Left lung (tissue), 4 donors: ENCODE measurements at regions not wholly inside any gene's neighbourhood (a gene's known extent, or its start where the extent isn't known, plus 50 kb on each side); places are given as distances from the start of the nearest gene placed in this dataset.

Experiments
- ATAC-seq: fragments of 200-7000 bp; cut with Tn5 transposase; one replicate; pipeline ENCODE4 v1.9.1; 2020; ENCODE audit warnings: moderate library complexity
- DNase-seq, 4 donors: peaks; one replicate each; pipeline ENCODE4 v3.0.0-alpha.2; 2013 to 2020
- H3K27ac ChIP-seq, 2 donors: fragments of 200-600 bp; sonication (generic) in 1 of 2; one replicate each; pipeline versions ENCODE4 v1.5.0 to v1.8.0; 2020 to 2021
- H3K27me3 ChIP-seq, 2 donors: fragments of 200-600 bp; sonication (generic) in 1 of 2; one replicate each; pipeline versions ENCODE4 v1.5.0 to v1.8.0; 2020 to 2021
- H3K36me3 ChIP-seq, 2 donors: fragments of 200-600 bp; sonication (generic) in 1 of 2; one replicate each; pipeline versions ENCODE4 v1.5.0 to v1.8.0; 2020 to 2021
- H3K4me1 ChIP-seq, 2 donors: fragments of 200-600 bp; one replicate each; pipeline ENCODE4 v1.8.0; 2021
- H3K4me3 ChIP-seq, 2 donors: fragments of 200-600 bp; sonication (generic) in 1 of 2; one replicate each; pipeline versions ENCODE4 v1.5.0 to v1.8.0; 2020 to 2021; ENCODE audit warnings: mild to moderate bottlenecking in 1 of 2
- H3K9me3 ChIP-seq, 2 donors: fragments of 200-600 bp; sonication (generic) in 1 of 2; one replicate each; pipeline versions ENCODE4 v1.5.0 to v1.8.0; 2020 to 2021
- intact Hi-C, 2 donors: fragments of 100-400 bp; cut with DNase I; formaldehyde crosslinking; loops; one replicate each; pipeline versions ENCODE4 v1.11.2 to v1.14.2; 2022
- TF ChIP-seq, protein P1 (sequence below), 2 donors: fragments of 200-600 bp; sonication (generic) in 1 of 2; IDR thresholded peaks; one replicate each; pipeline versions ENCODE4 v1.5.0 to v1.8.0; 2021; ENCODE audit warnings: antibody characterized with exemption in 2 of 2
- donor health status: DM: no; HTN: yes; CAD: no.
- donor health status: DM: no; HTN: no; CAD: no.

DNA sequence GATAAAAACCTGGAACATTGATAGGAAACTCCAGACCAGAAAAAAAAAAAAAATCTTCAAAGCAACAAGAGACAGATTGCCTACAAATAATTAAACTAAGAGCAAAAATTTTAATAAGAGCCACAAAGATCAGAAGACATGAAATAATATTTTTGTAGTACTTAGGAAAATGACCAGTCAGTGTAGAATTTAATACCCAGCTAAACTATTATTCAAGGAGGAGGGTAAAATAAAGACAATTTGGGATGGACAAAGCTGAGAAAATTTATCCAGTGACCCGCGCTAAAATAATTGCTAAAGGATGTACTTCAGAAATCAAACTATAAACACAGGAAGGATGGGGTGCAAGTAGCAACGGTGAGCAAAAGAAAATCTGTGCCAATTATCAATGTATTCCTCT, 133.2 kb downstream of the AQP9 start:
- H3K4me1 ChIP-seq: peaks cover 0 to 6% of the 10 kb centered on the region in 2 donors
- ATAC-seq (no peak), DNase-seq (no peak)
- H3K9me3 ChIP-seq: peaks cover 0 to 12% of the 10 kb centered on the region in 2 donors
- no peak overlapping the region for H3K27ac ChIP-seq
- intact Hi-C loops: no loop called here
- no peaks in the 10 kb centered on the region for H3K27me3 ChIP-seq
- H3K36me3 ChIP-seq: no peaks in the 10 kb centered on the region
- no peak overlapping the region for H3K4me3 ChIP-seq
- TF ChIP-seq, protein P1, sequence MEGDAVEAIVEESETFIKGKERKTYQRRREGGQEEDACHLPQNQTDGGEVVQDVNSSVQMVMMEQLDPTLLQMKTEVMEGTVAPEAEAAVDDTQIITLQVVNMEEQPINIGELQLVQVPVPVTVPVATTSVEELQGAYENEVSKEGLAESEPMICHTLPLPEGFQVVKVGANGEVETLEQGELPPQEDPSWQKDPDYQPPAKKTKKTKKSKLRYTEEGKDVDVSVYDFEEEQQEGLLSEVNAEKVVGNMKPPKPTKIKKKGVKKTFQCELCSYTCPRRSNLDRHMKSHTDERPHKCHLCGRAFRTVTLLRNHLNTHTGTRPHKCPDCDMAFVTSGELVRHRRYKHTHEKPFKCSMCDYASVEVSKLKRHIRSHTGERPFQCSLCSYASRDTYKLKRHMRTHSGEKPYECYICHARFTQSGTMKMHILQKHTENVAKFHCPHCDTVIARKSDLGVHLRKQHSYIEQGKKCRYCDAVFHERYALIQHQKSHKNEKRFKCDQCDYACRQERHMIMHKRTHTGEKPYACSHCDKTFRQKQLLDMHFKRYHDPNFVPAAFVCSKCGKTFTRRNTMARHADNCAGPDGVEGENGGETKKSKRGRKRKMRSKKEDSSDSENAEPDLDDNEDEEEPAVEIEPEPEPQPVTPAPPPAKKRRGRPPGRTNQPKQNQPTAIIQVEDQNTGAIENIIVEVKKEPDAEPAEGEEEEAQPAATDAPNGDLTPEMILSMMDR (IDR thresholded peaks at IDR 0.05): no peak

GRCh38 chr15:58273104-58273503, 134.9 kb downstream of the AQP9 start:
- H3K27ac ChIP-seq: no peak overlapping the region
- no peaks in the 10 kb centered on the region for H3K36me3 ChIP-seq
- DNase-seq: no peak
- ATAC-seq: no peak
- intact Hi-C loops: no loop called here
- TF ChIP-seq, protein P1 (IDR thresholded peaks at IDR 0.05): no peak
- H3K9me3 ChIP-seq: peaks cover 0 to 12% of the 10 kb centered on the region in 2 donors
- no peaks in the 10 kb centered on the region for H3K27me3 ChIP-seq
- peaks cover 0 to 6% of the 10 kb centered on the region in 2 donors for H3K4me1 ChIP-seq
- H3K4me3 ChIP-seq: no peak overlapping the region

GRCh38 chr15:58274885-58275284, 136.7 kb downstream of the AQP9 start:
- Histone ChIP-seq H3K4me1 (peaks cover 0 to 5% of the 10 kb centered on the region in 2 donors), H3K27ac (no peak overlapping the region), H3K36me3 (no peaks in the 10 kb centered on the region), H3K9me3 (peaks cover 0 to 12% of the 10 kb centered on the region in 2 donors), H3K27me3 (no peaks in the 10 kb centered on the region), H3K4me3 (no peak overlapping the region)
- no peak for DNase-seq
- TF ChIP-seq, protein P1 (IDR thresholded peaks at IDR 0.05): no peak
- intact Hi-C loops: no loop called here
- ATAC-seq: no peak

DNA sequence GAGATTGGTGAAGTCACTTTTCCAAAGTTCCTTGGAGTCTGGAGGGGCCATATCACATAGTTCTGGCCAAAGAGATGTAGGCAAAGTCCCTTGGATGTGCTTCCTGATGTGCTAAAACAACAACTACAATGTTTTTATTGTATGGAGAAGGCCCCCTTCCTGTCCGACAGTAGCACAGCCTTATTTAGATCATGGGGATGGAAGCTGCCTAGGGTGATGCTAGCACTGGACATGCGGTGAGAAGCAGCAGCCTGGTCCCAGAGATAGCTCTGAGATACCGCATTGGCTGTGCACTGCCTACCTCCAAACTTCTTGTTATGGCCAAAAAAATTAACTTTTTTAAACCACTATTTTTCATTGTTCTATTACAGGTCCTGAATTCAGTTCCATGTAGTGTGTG, 137.6 kb downstream of the AQP9 start:
- TF ChIP-seq, protein P1 (IDR thresholded peaks at IDR 0.05): no peak
- no peaks in the 10 kb centered on the region for H3K4me1 ChIP-seq
- H3K4me3 ChIP-seq: no peak overlapping the region
- H3K36me3 ChIP-seq: no peaks in the 10 kb centered on the region
- peaks cover 0 to 12% of the 10 kb centered on the region in 2 donors for H3K9me3 ChIP-seq
- ATAC-seq (no peak), DNase-seq (no peak)
- intact Hi-C loops: no loop called here
- H3K27me3 ChIP-seq: no peaks in the 10 kb centered on the region
- H3K27ac ChIP-seq: no peak overlapping the region

DNA sequence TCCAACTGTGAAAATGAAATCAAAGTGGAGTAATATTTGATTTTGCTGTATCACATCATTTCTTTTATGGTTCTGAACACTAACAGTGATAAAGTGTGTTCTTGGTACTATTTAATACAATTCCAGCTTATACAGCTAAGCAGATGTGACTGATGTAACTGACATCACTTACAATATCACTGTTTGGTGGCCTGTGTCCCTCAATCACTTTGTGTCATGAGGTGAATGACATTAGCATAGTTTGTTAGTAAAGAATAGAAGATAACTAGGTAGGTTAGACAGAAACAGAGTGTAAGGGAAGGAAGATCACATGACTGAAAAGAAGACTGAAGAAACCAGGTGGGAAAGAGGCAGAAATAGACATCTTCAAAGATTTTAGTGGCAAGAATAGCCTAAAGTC, 138.7 kb downstream of the AQP9 start:
- H3K27ac ChIP-seq: no peak overlapping the region
- DNase-seq (no peak), ATAC-seq (no peak)
- H3K9me3 ChIP-seq: peaks cover 0 to 2% of the 10 kb centered on the region in 2 donors
- intact Hi-C loops: no loop called here
- no peaks in the 10 kb centered on the region for H3K4me1 ChIP-seq
- TF ChIP-seq, protein P1 (IDR thresholded peaks at IDR 0.05): no peak
- H3K27me3 ChIP-seq: no peaks in the 10 kb centered on the region
- H3K36me3 ChIP-seq: no peaks in the 10 kb centered on the region
- no peak overlapping the region for H3K4me3 ChIP-seq
